IMR-90 (cell line): ENCODE measurements at regions not wholly inside any gene's neighbourhood (a gene's known extent, or its start where the extent isn't known, plus 50 kb on each side); places are given as distances from the start of the nearest gene placed in this dataset.

Source experiments
- ATAC-seq: fragments of 200-7000 bp; cut with Tn5 transposase; 2 replicates; pipeline ENCODE4 v1.9.1; 2020; ENCODE audit warnings: low read depth, mild to moderate bottlenecking, moderate library complexity
- BruUV-seq: library from RNA; stranded (reverse); fragments of 400-500 nt; replicated peaks from 2 replicates; lab custom pipeline; 2021; lab: Mats Ljungman, UMichigan
- CTCF ChIA-PET: fragments of 300-600 bp; formaldehyde crosslinking; extraction: SDS; loops from one replicate; lab custom pipeline; 2021; ENCODE audit warnings: antibody characterized with exemption; lab: Yijun Ruan, JAX
- POLR2A ChIA-PET: fragments of 300-600 bp; sonication (Branson Sonifier 250); formaldehyde crosslinking; loops from one replicate; lab custom pipeline; 2022; ENCODE audit warnings: antibody characterized with exemption; ENCODE audit not compliant: unreplicated experiment; lab: Charles Lee
- DNase-seq: peaks from one replicate; pipeline ENCODE4 v3.0.0; 2013
- H2AFZ ChIP-seq: replicated peaks from 2 replicates; pipeline ENCODE3; 2013; ENCODE audit warnings: low read length, mild to moderate bottlenecking; ENCODE audit not compliant: poor library complexity
- H2AK5ac ChIP-seq: 2 replicates; pipeline ENCODE4 v1.6.1; 2013; ENCODE audit warnings: low read depth, low read length, inconsistent platforms
- H2AK9ac ChIP-seq: replicated peaks from 2 replicates; pipeline ENCODE3; 2013; ENCODE audit warnings: mild to moderate bottlenecking, low read depth, low read length, moderate library complexity; ENCODE audit not compliant: poor library complexity
- H2BK120ac ChIP-seq: 2 replicates; pipeline ENCODE4 v1.6.1; 2013; ENCODE audit warnings: low read depth, low read length, inconsistent platforms
- H2BK15ac ChIP-seq: 3 replicates; pipeline ENCODE4 v1.6.1; 2013; ENCODE audit warnings: low read depth, low read length, inconsistent platforms
- H2BK20ac ChIP-seq: 2 replicates; pipeline ENCODE4 v1.6.1; 2013; ENCODE audit warnings: low read depth, mild to moderate bottlenecking, inconsistent platforms, low read length, moderate library complexity
- H2BK5ac ChIP-seq: 2 replicates; pipeline ENCODE4 v1.6.1; 2013; ENCODE audit warnings: mild to moderate bottlenecking, low read depth, low read length, inconsistent platforms; ENCODE audit not compliant: poor library complexity, severe bottlenecking
- H3K14ac ChIP-seq: replicated peaks from 2 replicates; pipeline ENCODE4 v1.6.1; 2013; ENCODE audit warnings: low read depth, low read length, inconsistent platforms
- H3K18ac ChIP-seq: 2 replicates; pipeline ENCODE4 v1.6.1; 2013; ENCODE audit warnings: low read depth, low read length, control low read depth
- H3K23ac ChIP-seq: 2 replicates; pipeline ENCODE4 v1.6.1; 2013; ENCODE audit warnings: low read depth, low read length, inconsistent platforms
- H3K27ac ChIP-seq: 2 replicates; pipeline ENCODE4 v1.5.1; 2013; ENCODE audit warnings: mild to moderate bottlenecking, control low read depth, low read length; ENCODE audit not compliant: insufficient read depth
- H3K27me3 ChIP-seq: 2 replicates; pipeline ENCODE4 v1.6.1; 2013; ENCODE audit warnings: low read length; ENCODE audit not compliant: control insufficient read depth, insufficient read depth
- H3K36me3 ChIP-seq: 2 replicates; pipeline ENCODE4 v1.6.1; 2013; ENCODE audit warnings: low read length, mixed read lengths; ENCODE audit not compliant: control insufficient read depth, insufficient read depth
- H3K4ac ChIP-seq: 2 replicates; pipeline ENCODE4 v1.6.1; 2013; ENCODE audit warnings: low read depth, low read length, inconsistent platforms
- H3K4me1 ChIP-seq: 2 replicates; pipeline ENCODE4 v1.6.1; 2013; ENCODE audit warnings: low read length, mixed read lengths; ENCODE audit not compliant: control insufficient read depth, insufficient read depth
- H3K4me2 ChIP-seq: 2 replicates; pipeline ENCODE4 v1.6.1; 2013; ENCODE audit warnings: low read depth, mild to moderate bottlenecking, control low read depth, low read length, moderate library complexity
- H3K4me3 ChIP-seq: 2 replicates; pipeline ENCODE4 v1.5.1; 2013; ENCODE audit warnings: low read depth, mild to moderate bottlenecking, control low read depth, low read length, moderate library complexity; ENCODE audit not compliant: insufficient read depth
- H3K56ac ChIP-seq: 2 replicates; pipeline ENCODE4 v1.6.1; 2013; ENCODE audit warnings: low read length, inconsistent platforms; ENCODE audit not compliant: insufficient read depth; ENCODE audit errors: extremely low read depth
- H3K79me1 ChIP-seq, 2 experiments: 2 replicates each; pipeline ENCODE4 v1.6.1; 2013; ENCODE audit warnings: low read length in 2 of 2, inconsistent platforms in 1 of 2, low read depth in 1 of 2
- H3K9ac ChIP-seq: 2 replicates; pipeline ENCODE4 v1.6.1; 2013; ENCODE audit warnings: low read depth, low read length, control low read depth
- H3K9me1 ChIP-seq: 2 replicates; pipeline ENCODE4 v1.6.1; 2013; ENCODE audit warnings: low read length, inconsistent platforms; ENCODE audit not compliant: insufficient read depth
- H3K9me3 ChIP-seq: 2 replicates; pipeline ENCODE4 v1.6.1; 2013; ENCODE audit warnings: low read length; ENCODE audit not compliant: control insufficient read depth, insufficient read depth
- H4K20me1 ChIP-seq: 2 replicates; pipeline ENCODE4 v1.6.1; 2013; ENCODE audit warnings: low read length, inconsistent platforms; ENCODE audit not compliant: insufficient read depth
- H4K5ac ChIP-seq: 2 replicates; pipeline ENCODE4 v1.6.1; 2013; ENCODE audit warnings: mild to moderate bottlenecking, low read depth, low read length, control low read depth
- H4K8ac ChIP-seq, 2 experiments: 2 replicates each; pipeline ENCODE4 v1.6.1; 2013; ENCODE audit warnings: low read depth in 2 of 2, low read length in 2 of 2, control low read depth in 1 of 2, inconsistent platforms in 1 of 2
- H4K91ac ChIP-seq: 2 replicates; pipeline ENCODE4 v1.6.1; 2013; ENCODE audit warnings: low read depth, low read length, inconsistent platforms; ENCODE audit not compliant: insufficient read depth
- MAFK ChIP-seq: IDR thresholded peaks from 2 replicates; pipeline ENCODE4 v1.6.1; 2012; ENCODE audit warnings: low read depth, low read length, improper control_type of control experiment
- MAZ ChIP-seq: IDR thresholded peaks from 2 replicates; pipeline ENCODE4 v1.6.1; 2012; ENCODE audit warnings: low read depth, mild to moderate bottlenecking, low read length, improper control_type of control experiment, moderate library complexity, borderline replicate concordance
- MXI1 ChIP-seq: IDR thresholded peaks from 2 replicates; pipeline ENCODE4 v1.6.1; 2012; ENCODE audit warnings: low read depth, mild to moderate bottlenecking, low read length, moderate library complexity, borderline replicate concordance
- RCOR1 ChIP-seq: IDR thresholded peaks from 2 replicates; pipeline ENCODE4 v1.6.1; 2012; ENCODE audit warnings: mild to moderate bottlenecking, low read length, improper control_type of control experiment; ENCODE audit not compliant: insufficient replicate concordance
- WGBS, 2 experiments: methylation state at CpG; one replicate each; pipeline versions ENCODE4 v1.1.5 to v1.1.7; 2013; ENCODE audit warnings: missing lambda C conversion rate in 2 of 2; ENCODE audit not compliant: insufficient read length in 1 of 2; ENCODE audit errors: extremely low coverage in 2 of 2; 5-methylcytosine and 5-hydroxymethylcytosine counted together
- dilution Hi-C: fragments of 300-500 bp; cut with HindIII; formaldehyde crosslinking; loops from one replicate; pipeline ENCODE4 v1.14.3; 2018; ENCODE audit warnings: low sequenced_read_pairs; ENCODE audit not compliant: unreplicated experiment
- in situ Hi-C: fragments of 300-500 bp; cut with MboI; formaldehyde crosslinking; loops from 3 replicates; pipeline ENCODE4 v1.14.3; 2019; ENCODE audit warnings: low sequenced_read_pairs, inconsistent platforms, mixed read lengths
- intact Hi-C: fragments of 100-400 bp; cut with micrococcal nuclease; formaldehyde crosslinking; loops from 2 replicates; pipeline ENCODE4 v1.10.0; 2022
- TF ChIP-seq, protein P1 (sequence below): conservative IDR thresholded peaks from 2 replicates; pipeline ENCODE4 v1.5.1; 2012; ENCODE audit warnings: mild to moderate bottlenecking, low read depth, low read length, improper control_type of control experiment

DNA sequence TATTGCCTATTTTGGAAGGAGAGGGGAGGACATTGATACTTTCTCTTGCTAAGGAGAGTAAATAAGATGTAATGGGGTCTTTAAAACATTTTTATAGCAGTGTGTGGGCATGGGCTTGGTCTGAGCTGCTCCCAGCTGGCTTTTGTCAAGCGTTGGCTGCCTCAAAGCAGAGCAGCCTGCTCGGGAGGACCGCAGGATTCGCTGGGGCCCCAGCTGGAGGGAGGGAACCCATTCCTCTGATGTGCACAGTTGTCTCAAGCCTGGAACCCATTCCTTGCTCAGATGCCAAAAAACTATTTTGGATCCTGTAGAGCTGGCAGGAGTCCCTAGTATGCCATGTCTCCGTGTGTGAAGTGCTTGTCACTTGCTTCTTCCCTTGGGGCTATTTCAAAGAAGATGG lies 59.4 kb upstream of the RMDN2 start:
- POLR2A ChIA-PET, result no interaction called here
- DNase-seq, result no peak
- 80% methylated on average over 1 of the region's 5 CpGs; no CpG with 5 or more reads in 1 of the 2 experiments for WGBS, 2 experiments

More for the DNA sequence above, 59.4 kb upstream of the RMDN2 start:
- BruUV-seq, result no TSS peak
- H3K18ac ChIP-seq, result no peak overlapping the region
- no peak overlapping the region for H2BK5ac ChIP-seq
- no peak overlapping the region for H2BK20ac ChIP-seq
- no peak for TF ChIP-seq MAZ
- TF ChIP-seq MXI1, result no peak
- TF ChIP-seq RCOR1, result no peak
- TF ChIP-seq MAFK, result no peak
- TF ChIP-seq, protein P1, sequence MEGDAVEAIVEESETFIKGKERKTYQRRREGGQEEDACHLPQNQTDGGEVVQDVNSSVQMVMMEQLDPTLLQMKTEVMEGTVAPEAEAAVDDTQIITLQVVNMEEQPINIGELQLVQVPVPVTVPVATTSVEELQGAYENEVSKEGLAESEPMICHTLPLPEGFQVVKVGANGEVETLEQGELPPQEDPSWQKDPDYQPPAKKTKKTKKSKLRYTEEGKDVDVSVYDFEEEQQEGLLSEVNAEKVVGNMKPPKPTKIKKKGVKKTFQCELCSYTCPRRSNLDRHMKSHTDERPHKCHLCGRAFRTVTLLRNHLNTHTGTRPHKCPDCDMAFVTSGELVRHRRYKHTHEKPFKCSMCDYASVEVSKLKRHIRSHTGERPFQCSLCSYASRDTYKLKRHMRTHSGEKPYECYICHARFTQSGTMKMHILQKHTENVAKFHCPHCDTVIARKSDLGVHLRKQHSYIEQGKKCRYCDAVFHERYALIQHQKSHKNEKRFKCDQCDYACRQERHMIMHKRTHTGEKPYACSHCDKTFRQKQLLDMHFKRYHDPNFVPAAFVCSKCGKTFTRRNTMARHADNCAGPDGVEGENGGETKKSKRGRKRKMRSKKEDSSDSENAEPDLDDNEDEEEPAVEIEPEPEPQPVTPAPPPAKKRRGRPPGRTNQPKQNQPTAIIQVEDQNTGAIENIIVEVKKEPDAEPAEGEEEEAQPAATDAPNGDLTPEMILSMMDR, result no peak
- ATAC-seq, result no peak
- no peaks in the 10 kb centered on the region for H3K36me3 ChIP-seq
- no peak overlapping the region for H3K4me3 ChIP-seq
- no peak overlapping the region for H3K56ac ChIP-seq
- H2AK9ac ChIP-seq, result no peak overlapping the region
- no peak overlapping the region for H3K27ac ChIP-seq
- H3K9me3 ChIP-seq, result no peaks in the 10 kb centered on the region
- H2AK5ac ChIP-seq, result no peak overlapping the region
- peaks cover 3% of the 10 kb centered on the region; the same call in 1 of the 2 replicates for H3K4me1 ChIP-seq
- no peak overlapping the region for H2AFZ ChIP-seq
- no peaks in the 10 kb centered on the region for H4K20me1 ChIP-seq
- no peak overlapping the region for H3K4ac ChIP-seq
- CTCF ChIA-PET, result interaction anchor here (1.0 kb wide), 1 partner anchor 12 kb away, joined by 3 read pairs; no protein-coding TSS in a partner anchor
- H4K5ac ChIP-seq, result no peak overlapping the region
- dilution Hi-C loops (no loop called here), intact Hi-C loops (no loop called here), in situ Hi-C loops (no loop called here)
- H2BK15ac ChIP-seq, result no peak overlapping the region
- no peak overlapping the region for H3K4me2 ChIP-seq
- H3K79me1 ChIP-seq, result no peaks in the 10 kb centered on the region
- no peak overlapping the region for H4K91ac ChIP-seq
- no peak overlapping the region for H3K14ac ChIP-seq
- H3K23ac ChIP-seq, result no peak overlapping the region
- no peak overlapping the region for H3K9ac ChIP-seq
- no peak overlapping the region for H4K8ac ChIP-seq
- no peaks in the 10 kb centered on the region for H3K9me1 ChIP-seq
- H2BK120ac ChIP-seq, result no peak overlapping the region
- no peaks in the 10 kb centered on the region; the same call in 1 of the 2 replicates for H3K27me3 ChIP-seq
